Epithelial cell of esophagus (primary cell): ENCODE measurements at regions not wholly inside any gene's neighbourhood (a gene's known extent, or its start where the extent isn't known, plus 50 kb on each side); places are given as distances from the start of the nearest gene placed in this dataset.
"Not testable (repeated sequence)": the region's sequence is repeated elsewhere in the genome, so short reads cannot be mapped to it uniquely, and the experiment has no call there.

Experiments
- DNase-seq: peaks from one replicate; pipeline ENCODE4 v3.0.0; 2010; ENCODE audit warnings: low read depth
- H3K4me3 ChIP-seq: 2 replicates; pipeline ENCODE4 v1.5.1; 2011; ENCODE audit warnings: mild to moderate bottlenecking, low read length, control low read depth
- CTCF ChIP-seq: IDR thresholded peaks from 2 replicates; pipeline ENCODE4 v1.5.1; 2011; ENCODE audit warnings: low read depth, mild to moderate bottlenecking, low read length, control low read depth, inconsistent platforms; ENCODE audit not compliant: insufficient read depth; ENCODE audit errors: missing control alignments

GRCh38 chrY:3037471-3037870 lies 102.3 kb downstream of the ZFY start:
- no peak overlapping the region for H3K4me3 ChIP-seq
- TF ChIP-seq CTCF = no peak
- DNase-seq = no peak

GRCh38 chrY:3040415-3040814 lies 105.2 kb downstream of the ZFY start:
- H3K4me3 ChIP-seq = no peak overlapping the region
- no peak for TF ChIP-seq CTCF
- DNase-seq = no peak

GRCh38 chrY:3041985-3042384 lies 106.8 kb downstream of the ZFY start:
- TF ChIP-seq CTCF = no peak
- H3K4me3 ChIP-seq = no peak overlapping the region
- no peak for DNase-seq

GRCh38 chrY:3042901-3043300 lies 107.7 kb downstream of the ZFY start:
- DNase-seq = no peak
- TF ChIP-seq CTCF = no peak
- H3K4me3 ChIP-seq = no peak overlapping the region

- TF ChIP-seq CTCF = no peak
- no peak for DNase-seq
- no peak overlapping the region for H3K4me3 ChIP-seq
Measured at GRCh38 chrY:3045048-3045447, 109.9 kb downstream of the ZFY start.

GRCh38 chrY:3055496-3055895 lies 120.3 kb downstream of the ZFY start:
- DNase-seq, H3K4me3 ChIP-seq: not testable (repeated sequence)

- not testable (repeated sequence) for DNase-seq, H3K4me3 ChIP-seq
Measured at GRCh38 chrY:3058342-3058741, 123.2 kb downstream of the ZFY start.

GRCh38 chrY:3060671-3061070 lies 125.5 kb downstream of the ZFY start:
- DNase-seq = peak; percentile 4

GRCh38 chrY:3088149-3088548 lies 153.0 kb downstream of the ZFY start:
- not testable (repeated sequence) for DNase-seq, H3K4me3 ChIP-seq

More at GRCh38 chrY:3060671-3061070, 125.5 kb downstream of the ZFY start:
- not testable (repeated sequence) for H3K4me3 ChIP-seq

- not testable (repeated sequence) for H3K4me3 ChIP-seq, DNase-seq
Measured at GRCh38 chrY:3108674-3109073, 173.5 kb downstream of the ZFY start.

- H3K4me3 ChIP-seq, DNase-seq: not testable (repeated sequence)
Measured at GRCh38 chrY:3120234-3120633, 185.1 kb downstream of the ZFY start.

GRCh38 chrY:3120716-3121115 lies 185.5 kb downstream of the ZFY start:
- not testable (repeated sequence) for DNase-seq, H3K4me3 ChIP-seq

GRCh38 chrY:3123482-3123881 lies 188.3 kb downstream of the ZFY start:
- DNase-seq = peak; percentile 0
- H3K4me3 ChIP-seq = not testable (repeated sequence)

GRCh38 chrY:3171074-3171473 lies 235.9 kb downstream of the ZFY start:
- DNase-seq, H3K4me3 ChIP-seq: not testable (repeated sequence)
